PC-9 (cell line): ENCODE measurements at regions not wholly inside any gene's neighbourhood (a gene's known extent, or its start where the extent isn't known, plus 50 kb on each side); places are given as distances from the start of the nearest gene placed in this dataset.
"Not testable (repeated sequence)": the region's sequence is repeated elsewhere in the genome, so short reads cannot be mapped to it uniquely, and the experiment has no call there.

Experiments
- BruUV-seq: library from RNA; stranded (reverse); fragments of 400-500 nt; replicated peaks from 2 replicates; lab custom pipeline; 2021; lab: Mats Ljungman, UMichigan
- CTCF ChIA-PET: fragments of 300-600 bp; sonication (Branson Sonifier 250); formaldehyde crosslinking; loops from one replicate; lab custom pipeline; 2022; ENCODE audit warnings: antibody characterized with exemption; lab: Charles Lee
- POLR2A ChIA-PET: fragments of 300-600 bp; sonication (Branson Sonifier 250); formaldehyde crosslinking; loops from one replicate; lab custom pipeline; 2022; ENCODE audit warnings: antibody characterized with exemption; ENCODE audit not compliant: unreplicated experiment; lab: Charles Lee
- DNase-seq, 2 experiments: peaks; one replicate each; pipeline versions ENCODE4 v3.0.0 to v3.0.0-alpha.2; 2015 to 2022; ENCODE audit warnings: mixed read lengths in 1 of 2
- H2AFZ ChIP-seq: fragments of 200-600 bp; sonication (generic); 2 replicates; pipeline ENCODE4 v1.8.1; 2017; ENCODE audit warnings: antibody characterized with exemption
- H3F3A ChIP-seq: fragments of 200-600 bp; sonication (generic); 2 replicates; pipeline ENCODE4 v1.8.1; 2017; ENCODE audit warnings: antibody characterized with exemption, mild to moderate bottlenecking, low read depth; ENCODE audit not compliant: insufficient read depth
- H3K27ac ChIP-seq: fragments of 200-600 bp; sonication (generic); 2 replicates; pipeline ENCODE4 v1.6.1; 2016; ENCODE audit warnings: mixed run types
- H3K27me3 ChIP-seq: fragments of 200-600 bp; sonication (generic); 2 replicates; pipeline ENCODE4 v1.6.1; 2016; ENCODE audit warnings: low read depth, mixed run types; ENCODE audit not compliant: insufficient read depth
- H3K36me3 ChIP-seq: fragments of 200-600 bp; sonication (generic); 2 replicates; pipeline ENCODE4 v1.6.1; 2016; ENCODE audit warnings: low read depth, mixed run types
- H3K4me1 ChIP-seq: fragments of 200-600 bp; sonication (generic); replicated peaks from 2 replicates; pipeline ENCODE4 v1.6.1; 2016; ENCODE audit warnings: mixed run types; ENCODE audit not compliant: insufficient read depth
- H3K4me2 ChIP-seq: fragments of 200-600 bp; sonication (generic); 2 replicates; pipeline ENCODE4 v1.6.1; 2017; ENCODE audit warnings: mixed run types
- H3K4me3 ChIP-seq: fragments of 200-600 bp; sonication (generic); 2 replicates; pipeline ENCODE4 v1.6.1; 2016; ENCODE audit warnings: mixed run types
- H3K79me2 ChIP-seq: fragments of 200-600 bp; sonication (generic); 2 replicates; pipeline ENCODE4 v1.6.1; 2017; ENCODE audit warnings: low read depth, mixed run types
- H3K9me2 ChIP-seq: fragments of 200-600 bp; sonication (generic); 2 replicates; pipeline ENCODE4 v1.8.1; 2017; ENCODE audit warnings: mild to moderate bottlenecking; ENCODE audit not compliant: insufficient read depth
- H3K9me3 ChIP-seq: fragments of 200-600 bp; sonication (generic); 2 replicates; pipeline ENCODE4 v1.8.1; 2016; ENCODE audit warnings: low read depth; ENCODE audit not compliant: insufficient read depth
- H4K20me1 ChIP-seq: fragments of 200-600 bp; sonication (generic); 2 replicates; pipeline ENCODE4 v1.8.1; 2017; ENCODE audit not compliant: insufficient read depth
- CTCF ChIP-seq: fragments of 200-600 bp; sonication (generic); conservative IDR thresholded peaks from 2 replicates; pipeline ENCODE4 v1.6.1; 2017; ENCODE audit warnings: mixed run types, antibody characterized with exemption, mild to moderate bottlenecking, moderate library complexity
- EZH2 ChIP-seq: fragments of 200-600 bp; sonication (generic); IDR thresholded peaks from 2 replicates; pipeline ENCODE4 v1.8.0; 2017; ENCODE audit warnings: antibody characterized with exemption, low read depth
- intact Hi-C: fragments of 100-400 bp; cut with micrococcal nuclease; formaldehyde crosslinking; loops from one replicate; pipeline ENCODE4 v1.10.0; 2022; ENCODE audit not compliant: unreplicated experiment

GRCh38 chr7:91357901-91358300 lies 93.7 kb downstream of the FZD1 start:
- no peak for TF ChIP-seq EZH2
- TF ChIP-seq CTCF = no peak
- Histone ChIP-seq H3K9me3 (no peaks in the 10 kb centered on the region), H3K36me3 (no peaks in the 10 kb centered on the region), H3K4me1 (no peaks in the 10 kb centered on the region), H3K27ac (no peak overlapping the region), H3K9me2 (no peaks in the 10 kb centered on the region), H3K79me2 (no peaks in the 10 kb centered on the region), H2AFZ (no peak overlapping the region), H3K4me3 (no peak overlapping the region), H3K27me3 (no peaks in the 10 kb centered on the region), H3F3A (no peaks in the 10 kb centered on the region), H3K4me2 (no peak overlapping the region), H4K20me1 (no peaks in the 10 kb centered on the region)
- ChIA-PET CTCF (no interaction called here), POLR2A (interaction anchor here (0.6 kb wide), 1 partner anchor 206 kb away, joined by 6 read pairs; no protein-coding TSS in a partner anchor)
- DNase-seq = no peak
- intact Hi-C loops = no loop called here
- BruUV-seq = no TSS peak

- ChIA-PET CTCF (no interaction called here), POLR2A (no interaction called here)
- H4K20me1 ChIP-seq = no peaks in the 10 kb centered on the region
- H3K4me2 ChIP-seq = no peak overlapping the region
- H3K36me3 ChIP-seq = no peaks in the 10 kb centered on the region
- no peaks in the 10 kb centered on the region for H3K9me2 ChIP-seq
- H3K9me3 ChIP-seq = no peaks in the 10 kb centered on the region
- no peak overlapping the region for H2AFZ ChIP-seq
- no peak overlapping the region for H3K27ac ChIP-seq
- TF ChIP-seq CTCF (no peak), EZH2 (no peak)
- no peaks in the 10 kb centered on the region for H3F3A ChIP-seq
- no peak for DNase-seq
- no TSS peak for BruUV-seq
- H3K4me1 ChIP-seq = no peaks in the 10 kb centered on the region
- H3K4me3 ChIP-seq = no peak overlapping the region
- no peaks in the 10 kb centered on the region for H3K27me3 ChIP-seq
- no peaks in the 10 kb centered on the region for H3K79me2 ChIP-seq
- intact Hi-C loops = no loop called here
Observed at GRCh38 chr7:91358303-91358702, 94.1 kb downstream of the FZD1 start.

GRCh38 chr7:91365097-91365496 lies 100.9 kb downstream of the FZD1 start:
- H3K9me2 ChIP-seq, H3K4me3 ChIP-seq, H3K36me3 ChIP-seq, DNase-seq, H3K4me2 ChIP-seq, H3K27me3 ChIP-seq, intact Hi-C loops, H4K20me1 ChIP-seq, CTCF ChIA-PET, H3K27ac ChIP-seq, BruUV-seq, POLR2A ChIA-PET, H2AFZ ChIP-seq, H3K9me3 ChIP-seq, H3K4me1 ChIP-seq, H3K79me2 ChIP-seq, H3F3A ChIP-seq: not testable (repeated sequence)

- Histone ChIP-seq H3K4me1 (no peaks in the 10 kb centered on the region), H3K27ac (no peak overlapping the region), H3F3A (no peaks in the 10 kb centered on the region), H3K4me2 (no peak overlapping the region), H4K20me1 (no peaks in the 10 kb centered on the region), H3K4me3 (no peak overlapping the region), H3K9me2 (no peaks in the 10 kb centered on the region; the same call in 1 of the 2 replicates), H3K9me3 (no peaks in the 10 kb centered on the region), H3K36me3 (no peaks in the 10 kb centered on the region), H3K27me3 (no peaks in the 10 kb centered on the region), H3K79me2 (no peaks in the 10 kb centered on the region), H2AFZ (no peak overlapping the region)
- ChIA-PET CTCF (no interaction called here), POLR2A (no interaction called here)
- intact Hi-C loops = no loop called here
- no TSS peak for BruUV-seq
- DNase-seq = no peak
- TF ChIP-seq CTCF = no peak
- no peak for TF ChIP-seq EZH2
Observed at GRCh38 chr7:91366091-91366490, 101.9 kb downstream of the FZD1 start.
